NT2/D1 (cell line): ENCODE measurements at regions not wholly inside any gene's neighbourhood (a gene's known extent, or its start where the extent isn't known, plus 50 kb on each side); places are given as distances from the start of the nearest gene placed in this dataset.
"Not testable (repeated sequence)": the region's sequence is repeated elsewhere in the genome, so short reads cannot be mapped to it uniquely, and the experiment has no call there.

Experiments
- DNase-seq: peaks from one replicate; pipeline ENCODE4 v3.0.0-alpha.2; 2011; ENCODE audit warnings: low read depth, low spot score
- H3K27me3 ChIP-seq: 2 replicates; pipeline ENCODE4 v1.6.0; 2011; ENCODE audit warnings: mild to moderate bottlenecking; ENCODE audit not compliant: insufficient read length, insufficient read depth
- H3K36me3 ChIP-seq: 2 replicates; pipeline ENCODE4 v1.6.1; 2011; ENCODE audit warnings: mild to moderate bottlenecking, low read length, mixed read lengths; ENCODE audit not compliant: insufficient read depth, insufficient read length
- H3K4me1 ChIP-seq: 2 replicates; pipeline ENCODE4 v1.5.1; 2011; ENCODE audit not compliant: insufficient read depth, insufficient read length
- H3K4me3 ChIP-seq: 2 replicates; pipeline ENCODE4 v1.5.1; 2011; ENCODE audit warnings: low read depth; ENCODE audit not compliant: insufficient read length
- H3K9ac ChIP-seq: 2 replicates; pipeline ENCODE4 v1.6.0; 2011; ENCODE audit warnings: low read depth; ENCODE audit not compliant: insufficient read length
- H3K9me3 ChIP-seq: 2 replicates; pipeline ENCODE4 v1.5.1; 2011; ENCODE audit warnings: mild to moderate bottlenecking, low read length; ENCODE audit not compliant: insufficient read depth
- SUZ12 ChIP-seq: IDR thresholded peaks from 2 replicates; pipeline ENCODE4 v1.6.1; 2011; ENCODE audit not compliant: insufficient read length, insufficient read depth; ENCODE audit errors: extremely low read depth
- YY1 ChIP-seq: IDR thresholded peaks from 2 replicates; pipeline ENCODE4 v1.6.1; 2011; ENCODE audit not compliant: insufficient read length, insufficient read depth
- ZNF274 ChIP-seq: IDR thresholded peaks from 2 replicates; pipeline ENCODE4 v1.6.1; 2011; ENCODE audit warnings: mild to moderate bottlenecking, low read depth, low read length

DNA sequence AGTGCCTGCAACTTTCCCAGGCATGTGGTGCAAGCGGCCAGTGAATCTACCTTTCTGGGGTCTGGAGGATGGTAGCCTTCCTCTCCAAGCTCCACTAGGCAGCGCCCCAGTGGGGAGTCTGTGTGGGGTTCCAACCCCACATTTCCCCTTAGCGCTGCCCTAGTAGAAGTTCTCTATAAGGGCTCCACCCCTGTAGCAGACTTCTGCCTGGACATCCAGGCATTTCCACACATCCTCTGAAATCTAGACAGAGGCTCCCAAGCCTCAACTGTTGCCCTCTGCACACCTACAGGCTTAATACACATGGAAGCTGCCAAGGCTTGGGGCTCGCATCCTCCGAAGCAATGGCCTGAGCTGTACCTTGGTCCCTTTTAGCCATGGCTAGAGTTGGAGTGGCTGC, 321.6 kb downstream of the TFAP2A start:
- no peak for DNase-seq
- no peak overlapping the region for H3K4me3 ChIP-seq
- no peaks in the 10 kb centered on the region for H3K36me3 ChIP-seq
- H3K9me3 ChIP-seq = peaks cover 10% of the 10 kb centered on the region; the same call in 1 of the 2 replicates
- no peak overlapping the region for H3K9ac ChIP-seq
- TF ChIP-seq YY1 (no peak), SUZ12 (no peak), ZNF274 (no peak)
- H3K27me3 ChIP-seq = no peaks in the 10 kb centered on the region
- H3K4me1 ChIP-seq = no peaks in the 10 kb centered on the region

DNA sequence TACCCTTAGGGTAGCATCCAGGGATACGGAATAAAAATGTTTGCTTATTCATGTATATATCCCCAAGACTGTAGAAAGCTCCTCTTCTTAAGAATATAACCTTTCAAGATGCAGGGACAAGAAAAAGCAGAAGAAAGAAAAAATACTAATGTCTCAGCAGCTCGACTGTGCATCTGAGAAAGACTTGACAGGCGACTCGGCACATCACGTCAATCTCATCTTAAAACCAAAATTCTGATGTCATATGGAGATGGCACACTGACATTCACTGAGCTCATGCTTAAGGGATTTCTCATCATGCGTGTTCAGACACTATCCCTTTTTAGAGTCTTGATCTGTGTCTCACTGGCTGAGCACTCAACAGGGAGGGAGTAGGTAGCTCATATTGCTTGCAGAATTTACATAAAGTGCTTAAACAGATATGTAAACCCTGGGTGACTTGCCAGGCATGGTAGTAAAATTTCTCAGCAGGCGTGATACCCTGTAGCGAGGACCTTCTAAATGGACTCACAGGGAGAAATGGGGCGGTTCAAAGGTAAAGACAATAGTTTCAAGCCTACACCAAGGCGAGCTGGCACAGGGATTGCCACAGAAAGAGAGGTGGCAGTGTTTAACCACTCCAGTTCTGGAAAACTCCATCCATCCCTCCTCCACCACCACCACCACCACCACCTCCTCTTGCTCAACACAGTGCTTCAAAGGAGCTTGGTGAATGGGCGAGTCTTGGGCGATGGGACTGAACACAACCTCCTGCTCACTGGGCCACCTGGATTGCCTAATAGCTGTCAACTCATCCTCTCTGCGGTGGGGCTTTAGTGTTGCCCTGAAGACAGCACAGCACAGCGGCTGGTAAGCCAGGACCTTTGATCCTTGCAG, 330.5 kb downstream of the TFAP2A start:
- H3K9ac ChIP-seq = no peak overlapping the region
- H3K27me3 ChIP-seq = no peaks in the 10 kb centered on the region
- H3K4me1 ChIP-seq = no peaks in the 10 kb centered on the region
- no peaks in the 10 kb centered on the region for H3K36me3 ChIP-seq
- H3K9me3 ChIP-seq = no peaks in the 10 kb centered on the region
- DNase-seq = no peak
- TF ChIP-seq YY1 = no peak
- no peak overlapping the region for H3K4me3 ChIP-seq

DNA sequence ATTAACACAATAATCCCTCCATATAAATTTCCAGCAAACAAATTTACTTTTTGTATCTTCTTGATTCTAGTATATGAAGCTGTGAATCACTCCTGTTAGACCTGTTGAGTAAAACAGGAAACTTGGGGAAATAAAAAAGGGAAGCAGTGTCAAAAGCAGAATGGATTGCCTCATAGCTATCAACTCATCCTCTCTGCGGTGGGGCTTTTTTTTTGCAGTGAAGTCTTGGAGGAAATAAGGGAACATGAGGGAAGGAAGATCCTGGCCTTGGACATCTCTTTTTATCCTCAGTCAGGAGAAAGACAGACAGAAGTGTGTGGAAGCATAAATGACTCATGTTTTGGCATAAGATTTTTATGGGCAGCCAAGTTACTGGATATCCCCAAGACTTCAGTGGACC, 332.5 kb downstream of the TFAP2A start:
- H3K4me1 ChIP-seq = no peaks in the 10 kb centered on the region
- no peak for DNase-seq

DNA sequence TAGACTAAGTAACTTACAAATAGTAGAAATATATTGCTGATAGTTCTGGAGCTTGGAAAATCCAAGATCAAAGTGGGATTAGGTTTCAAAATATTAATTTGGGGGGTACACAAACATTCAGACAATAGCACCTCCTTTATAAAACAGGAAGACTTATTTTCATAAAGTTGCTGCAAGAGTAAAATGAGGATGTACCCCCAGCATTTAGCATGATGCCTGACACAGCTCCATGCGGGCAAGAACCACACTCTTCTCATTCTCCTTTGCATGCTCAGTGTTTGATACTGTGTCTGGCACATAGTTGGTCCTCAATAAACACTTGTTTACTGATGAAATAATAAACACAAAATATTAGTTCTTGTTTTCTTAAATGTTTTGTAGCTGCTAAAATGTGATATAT, 332.9 kb downstream of the TFAP2A start:
- Histone ChIP-seq H3K36me3 (no peaks in the 10 kb centered on the region), H3K9ac (no peak overlapping the region), H3K27me3 (no peaks in the 10 kb centered on the region), H3K4me1 (no peaks in the 10 kb centered on the region), H3K4me3 (no peak overlapping the region), H3K9me3 (no peaks in the 10 kb centered on the region)
- DNase-seq = no peak
- TF ChIP-seq YY1 (no peak), ZNF274 (no peak), SUZ12 (no peak)

More for the DNA sequence above, 332.5 kb downstream of the TFAP2A start:
- no peaks in the 10 kb centered on the region for H3K36me3 ChIP-seq
- TF ChIP-seq SUZ12 = no peak
- no peak for TF ChIP-seq YY1
- H3K9me3 ChIP-seq = no peaks in the 10 kb centered on the region
- no peak overlapping the region for H3K9ac ChIP-seq
- H3K27me3 ChIP-seq = no peaks in the 10 kb centered on the region
- no peak overlapping the region for H3K4me3 ChIP-seq

DNA sequence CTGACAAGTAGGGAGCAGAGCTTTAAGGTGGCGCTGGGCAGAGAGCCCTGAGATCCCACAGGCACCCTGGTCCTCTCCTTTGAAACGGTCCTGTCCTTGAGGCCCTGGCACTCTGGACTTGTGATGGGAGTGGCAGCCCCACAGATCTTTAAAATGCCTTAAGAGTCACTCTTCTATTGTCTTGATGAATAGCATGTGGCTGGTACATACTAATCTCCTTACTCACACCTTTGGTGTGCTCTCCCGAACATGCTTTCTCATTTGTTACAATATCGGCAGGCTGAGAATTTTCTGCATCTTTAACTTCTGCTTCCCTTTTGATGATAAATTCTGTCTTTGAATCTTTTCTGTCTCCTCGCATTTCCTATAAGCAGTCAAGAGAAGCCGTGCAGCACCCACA, 333.8 kb downstream of the TFAP2A start:
- no peak for DNase-seq
- no peak for TF ChIP-seq YY1
- no peak for TF ChIP-seq ZNF274
- no peak for TF ChIP-seq SUZ12
- H3K4me1 ChIP-seq = no peaks in the 10 kb centered on the region
- H3K27me3 ChIP-seq = no peaks in the 10 kb centered on the region
- no peak overlapping the region for H3K9ac ChIP-seq
- no peaks in the 10 kb centered on the region for H3K9me3 ChIP-seq
- no peaks in the 10 kb centered on the region for H3K36me3 ChIP-seq
- no peak overlapping the region for H3K4me3 ChIP-seq

DNA sequence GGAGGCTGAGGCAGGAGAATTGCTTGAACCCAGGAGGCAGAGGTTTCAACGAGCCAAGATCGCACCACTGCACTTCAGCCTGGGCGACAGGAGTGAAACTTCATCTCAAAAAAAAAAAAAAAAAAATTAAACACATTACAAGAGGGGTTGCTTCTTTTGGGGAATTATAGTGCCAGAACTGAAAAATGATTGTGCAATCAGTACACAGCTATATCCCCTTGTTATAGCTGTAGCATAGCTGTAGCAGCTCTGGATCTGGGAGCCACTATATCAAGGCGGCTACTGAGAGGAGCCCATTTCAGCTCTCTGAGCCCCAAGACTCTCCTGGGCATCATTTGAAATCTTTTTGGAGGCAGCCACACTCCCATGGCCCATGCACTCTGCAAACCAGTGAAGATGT, 334.3 kb downstream of the TFAP2A start:
- Histone ChIP-seq H3K4me1 (no peaks in the 10 kb centered on the region), H3K9me3 (no peaks in the 10 kb centered on the region), H3K4me3 (no peak overlapping the region), H3K27me3 (no peaks in the 10 kb centered on the region), H3K36me3 (no peaks in the 10 kb centered on the region), H3K9ac (no peak overlapping the region)
- TF ChIP-seq SUZ12 (no peak), ZNF274 (no peak), YY1 (no peak)
- no peak for DNase-seq

DNA sequence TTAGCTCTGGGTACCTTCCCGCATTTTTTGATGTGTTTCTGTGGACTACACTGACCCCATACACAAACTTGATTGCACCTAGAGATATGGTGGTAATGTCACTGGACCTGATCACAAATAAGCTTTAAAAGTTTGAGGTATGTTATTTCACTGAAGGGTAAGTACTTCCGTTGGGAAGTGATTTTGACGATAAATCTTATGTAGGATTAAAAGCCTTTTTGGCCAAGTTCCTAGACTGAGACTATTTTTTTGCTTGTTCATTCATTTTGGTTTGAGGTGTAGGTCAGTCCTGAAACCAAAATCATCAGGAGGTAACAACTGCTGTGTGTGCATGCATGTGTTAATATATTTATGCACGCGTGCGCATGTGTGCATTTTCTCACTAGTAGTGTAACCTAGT, 336.3 kb downstream of the TFAP2A start:
- DNase-seq = no peak
- H3K27me3 ChIP-seq = no peaks in the 10 kb centered on the region
- H3K9me3 ChIP-seq = no peaks in the 10 kb centered on the region
- H3K4me1 ChIP-seq = no peaks in the 10 kb centered on the region
- H3K9ac ChIP-seq = no peak overlapping the region
- TF ChIP-seq YY1 (no peak), ZNF274 (no peak), SUZ12 (no peak)
- H3K4me3 ChIP-seq = no peak overlapping the region
- H3K36me3 ChIP-seq = no peaks in the 10 kb centered on the region

DNA sequence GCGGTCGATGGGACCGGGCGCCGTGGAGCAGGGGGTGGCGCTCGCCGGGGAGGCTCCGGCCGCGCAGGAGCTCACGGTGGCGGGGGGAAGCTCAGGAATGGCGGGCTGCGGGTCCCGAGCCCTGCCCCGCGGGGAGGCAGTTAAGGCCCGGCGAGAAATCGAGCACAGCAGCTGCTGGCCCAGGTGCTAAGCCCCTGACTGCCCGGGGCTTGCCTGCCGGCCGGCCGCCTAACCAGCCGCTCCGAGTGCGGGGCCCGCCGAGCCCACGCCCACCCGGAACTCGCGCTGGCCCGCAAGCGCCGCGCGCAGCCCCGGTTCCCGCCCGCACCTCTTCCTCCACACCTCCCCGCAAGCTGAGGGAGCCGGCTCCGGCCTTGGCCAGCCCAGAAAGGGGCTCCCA, 340.1 kb downstream of the TFAP2A start:
- not testable (repeated sequence) for H3K27me3 ChIP-seq, DNase-seq, H3K36me3 ChIP-seq, H3K9ac ChIP-seq, H3K4me1 ChIP-seq, H3K9me3 ChIP-seq, H3K4me3 ChIP-seq
